Lower leg skin (tissue), 4 donors: ENCODE measurements at regions not wholly inside any gene's neighbourhood (a gene's known extent, or its start where the extent isn't known, plus 50 kb on each side); places are given as distances from the start of the nearest gene placed in this dataset.

Source experiments
- DNase-seq, 2 donors: peaks; one replicate each; pipeline ENCODE4 v3.0.0-alpha.2; 2019; ENCODE audit warnings: low spot score in 2 of 2
- H3K4me3 ChIP-seq: fragments of 200-600 bp; sonication (generic); 2 replicates; pipeline ENCODE4 v1.5.1; 2017; ENCODE audit warnings: mild to moderate bottlenecking, low read depth; ENCODE audit not compliant: poor library complexity, severe bottlenecking
- CTCF ChIP-seq, 3 donors: fragments of 450-650 bp; IDR thresholded peaks; one replicate each; pipeline ENCODE4 v1.5.1; 2016; ENCODE audit warnings: antibody characterized with exemption in 3 of 3, mild to moderate bottlenecking in 3 of 3, moderate library complexity in 2 of 3
- POLR2A ChIP-seq, 2 donors: fragments of 450-650 bp; IDR thresholded peaks; one replicate each; pipeline ENCODE4 v1.6.1; 2016 to 2017; ENCODE audit warnings: antibody characterized with exemption in 2 of 2, mild to moderate bottlenecking in 1 of 2, moderate library complexity in 1 of 2
- WGBS, 2 donors: methylation state at CpG; one replicate each; pipeline ENCODE4 v1.1.5; 2018; 5-methylcytosine and 5-hydroxymethylcytosine counted together
- intact Hi-C: fragments of 100-400 bp; cut with DNase I; formaldehyde crosslinking; loops from one replicate; pipeline ENCODE4 v1.15.0; 2023; ENCODE audit warnings: low total_unique reads

GRCh38 chr1:114342376-114342775, 168.6 kb downstream of the TRIM33 start:
- 72 to 97% methylated on average over 2 to 3 of the region's 3 CpGs for WGBS, 2 donors
- no peak for TF ChIP-seq CTCF (IDR thresholded peaks at IDR 0.05)
- TF ChIP-seq POLR2A (IDR thresholded peaks at IDR 0.05) = no peak
- peak in 1 of 2 donors; percentile 11 for DNase-seq
- intact Hi-C loops = no loop called here
- no peak overlapping the region for H3K4me3 ChIP-seq

GRCh38 chr1:114341856-114342255, 169.1 kb downstream of the TRIM33 start:
- DNase-seq = peak in 1 of 2 donors; percentile 2
- intact Hi-C loops = no loop called here
- H3K4me3 ChIP-seq = no peak overlapping the region
- TF ChIP-seq POLR2A (IDR thresholded peaks at IDR 0.05) = no peak
- no peak for TF ChIP-seq CTCF (IDR thresholded peaks at IDR 0.05)
- 38 to 43% methylated on average over 6 of the region's 6 CpGs for WGBS, 2 donors

GRCh38 chr1:114341299-114341698, 169.7 kb downstream of the TRIM33 start:
- intact Hi-C loops = no loop called here
- TF ChIP-seq CTCF (IDR thresholded peaks at IDR 0.05) = no peak
- WGBS, 2 donors = 77 to 83% methylated on average over 3 of the region's 3 CpGs
- H3K4me3 ChIP-seq = no peak overlapping the region
- DNase-seq = peak in 1 of 2 donors; percentile 5

DNA sequence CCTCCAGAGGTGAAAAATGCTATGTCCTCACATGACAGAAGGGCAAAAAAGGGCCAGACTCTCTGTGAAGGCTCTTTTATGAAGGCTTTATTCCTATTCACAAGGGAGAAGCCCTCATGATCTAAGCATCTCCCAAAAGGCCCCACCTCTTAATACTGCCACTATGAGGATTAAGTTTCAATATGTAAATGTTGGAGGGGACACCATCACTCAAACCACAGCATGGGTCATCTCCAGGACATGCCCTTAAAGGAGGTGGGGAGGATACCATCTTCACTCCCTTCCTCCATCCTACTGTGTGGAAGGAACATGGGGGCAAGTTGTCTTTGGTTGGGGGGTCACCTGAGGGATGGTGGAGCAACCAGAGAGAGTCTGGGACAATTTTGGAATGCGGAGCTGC, 170.1 kb downstream of the TRIM33 start:
- no peak overlapping the region for H3K4me3 ChIP-seq
- WGBS, 2 donors = 67 to 75% methylated on average over 1 of the region's 1 CpG
- TF ChIP-seq CTCF (IDR thresholded peaks at IDR 0.05) (no peak), POLR2A (IDR thresholded peaks at IDR 0.05) (no peak)
- intact Hi-C loops = no loop called here
- no peak for DNase-seq

DNA sequence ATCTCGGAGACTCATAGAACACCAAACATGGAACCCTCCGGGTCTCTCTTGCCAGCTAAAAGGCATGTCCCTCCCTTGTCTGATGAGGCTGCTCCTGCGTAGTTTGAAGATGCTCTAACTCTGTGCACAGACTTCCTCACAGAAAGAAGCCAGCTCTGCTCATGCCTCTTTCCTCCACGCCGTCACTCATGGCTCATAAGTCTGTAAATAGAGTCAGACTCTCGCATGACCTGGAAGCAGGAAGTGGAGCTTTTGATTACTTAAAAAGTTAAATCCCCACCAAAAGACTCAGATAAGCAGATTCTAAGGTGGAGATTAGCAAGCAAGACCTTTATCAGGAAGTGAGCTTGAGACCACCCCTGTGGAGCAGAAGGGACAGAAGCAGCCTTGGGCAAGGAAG, 171.6 kb downstream of the TRIM33 start:
- intact Hi-C loops = no loop called here
- TF ChIP-seq POLR2A (IDR thresholded peaks at IDR 0.05) = no peak
- TF ChIP-seq CTCF (IDR thresholded peaks at IDR 0.05) = no peak
- 75 to 80% methylated on average over 6 of the region's 6 CpGs for WGBS, 2 donors
- no peak overlapping the region for H3K4me3 ChIP-seq
- peak in 1 of 2 donors; percentile 4 for DNase-seq

DNA sequence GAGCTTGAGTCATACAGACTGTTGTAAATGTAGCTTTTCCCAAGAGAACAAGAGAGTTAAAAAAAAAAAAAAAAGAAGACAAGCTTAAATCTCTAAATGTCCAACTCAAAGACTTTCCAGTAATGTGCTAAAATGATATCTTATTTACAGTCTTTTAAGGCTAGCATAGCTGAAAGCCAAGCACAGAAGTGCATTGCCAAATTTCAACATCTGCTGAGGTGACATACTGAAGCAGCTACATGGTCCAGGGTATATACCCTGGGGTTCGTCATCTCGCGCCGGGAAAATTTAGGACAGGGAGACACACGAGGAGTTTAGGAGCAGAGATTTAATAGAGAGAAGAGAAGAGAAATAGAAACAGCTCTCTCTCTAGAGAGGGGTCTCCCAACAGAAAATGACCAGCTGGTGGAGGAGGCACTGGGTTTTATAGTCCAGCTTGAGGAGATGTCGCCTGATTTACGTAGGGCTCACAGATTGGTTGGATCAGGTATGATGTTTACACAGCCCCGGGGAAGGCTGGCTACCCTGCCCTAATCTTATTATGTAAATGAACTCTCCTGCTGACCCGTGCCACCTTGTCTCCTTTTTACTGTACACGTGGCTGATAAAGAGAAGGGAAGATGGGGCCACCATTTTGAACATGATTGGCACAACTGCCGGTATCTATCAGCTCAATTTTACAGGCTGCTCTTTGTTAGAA, 172.7 kb downstream of the TRIM33 start:
- DNase-seq = no peak
- intact Hi-C loops = no loop called here
- no peak overlapping the region for H3K4me3 ChIP-seq
- 76 to 80% methylated on average over 11 of the region's 11 CpGs for WGBS, 2 donors
- no peak for TF ChIP-seq CTCF (IDR thresholded peaks at IDR 0.05)
- TF ChIP-seq POLR2A (IDR thresholded peaks at IDR 0.05) = no peak
